PC-3 (cell line): ENCODE measurements at regions not wholly inside any gene's neighbourhood (a gene's known extent, or its start where the extent isn't known, plus 50 kb on each side); places are given as distances from the start of the nearest gene placed in this dataset.

ENCODE experiments used
- ATAC-seq: fragments of 200-7000 bp; cut with Tn5 transposase; 2 replicates; pipeline ENCODE4 v1.9.1; 2020; ENCODE audit warnings: mild to moderate bottlenecking, moderate library complexity
- BruUV-seq: library from RNA; stranded (reverse); fragments of 400-500 nt; replicated peaks from 2 replicates; lab custom pipeline; 2021; lab: Mats Ljungman, UMichigan
- CTCF ChIA-PET: fragments of 300-600 bp; sonication (Branson Sonifier 250); formaldehyde crosslinking; loops from one replicate; lab custom pipeline; 2022; ENCODE audit warnings: antibody characterized with exemption; lab: Charles Lee
- POLR2A ChIA-PET: fragments of 300-600 bp; sonication (Branson Sonifier 250); formaldehyde crosslinking; loops from one replicate; lab custom pipeline; 2022; ENCODE audit warnings: antibody characterized with exemption; ENCODE audit not compliant: unreplicated experiment; lab: Charles Lee
- DNase-seq: peaks from one replicate; pipeline ENCODE4 v3.0.0-alpha.2; 2015
- H2AFZ ChIP-seq: fragments of 300-600 bp; sonication (generic); 2 replicates; pipeline ENCODE4 v1.6.0; 2016; ENCODE audit warnings: antibody characterized with exemption, low read length
- H3F3A ChIP-seq: fragments of 300-600 bp; sonication (generic); one replicate; pipeline ENCODE4 v1.6.0; 2017; ENCODE audit warnings: antibody characterized with exemption, low read length, control low read depth, mild to moderate bottlenecking; ENCODE audit not compliant: unreplicated experiment
- H3K27ac ChIP-seq: fragments of 300-600 bp; sonication (generic); 2 replicates; pipeline ENCODE4 v1.5.1; 2016; ENCODE audit warnings: mild to moderate bottlenecking, low read length
- H3K27me3 ChIP-seq: fragments of 300-600 bp; sonication (generic); 2 replicates; pipeline ENCODE4 v1.6.1; 2016; ENCODE audit warnings: low read length, mixed read lengths
- H3K36me3 ChIP-seq: fragments of 300-600 bp; sonication (generic); 2 replicates; pipeline ENCODE4 v1.6.1; 2016; ENCODE audit warnings: low read depth, mixed run types, low read length, mixed read lengths
- H3K4me1 ChIP-seq: fragments of 300-600 bp; sonication (generic); 2 replicates; pipeline ENCODE4 v1.5.1; 2016; ENCODE audit warnings: low read length; ENCODE audit not compliant: insufficient read depth
- H3K4me2 ChIP-seq: fragments of 300-600 bp; sonication (generic); 2 replicates; pipeline ENCODE4 v1.6.0; 2016; ENCODE audit warnings: low read length
- H3K4me3 ChIP-seq: fragments of 300-600 bp; sonication (generic); 2 replicates; pipeline ENCODE4 v1.5.1; 2016; ENCODE audit warnings: mild to moderate bottlenecking, low read length, mixed read lengths
- H3K79me2 ChIP-seq: fragments of 300-600 bp; sonication (generic); 2 replicates; pipeline ENCODE4 v1.6.1; 2017; ENCODE audit warnings: low read length, mixed read lengths
- H3K9ac ChIP-seq: fragments of 300-600 bp; sonication (generic); 2 replicates; pipeline ENCODE4 v1.6.0; 2016; ENCODE audit warnings: mild to moderate bottlenecking, low read length
- H3K9me2 ChIP-seq: fragments of 300-600 bp; sonication (generic); replicated peaks from 2 replicates; pipeline ENCODE4 v1.6.1; 2016; ENCODE audit warnings: mixed run types, low read length, mixed read lengths
- H3K9me3 ChIP-seq: fragments of 300-600 bp; sonication (generic); 2 replicates; pipeline ENCODE4 v1.6.1; 2016; ENCODE audit warnings: low read length, mixed read lengths
- H4K20me1 ChIP-seq: fragments of 300-600 bp; sonication (generic); 2 replicates; pipeline ENCODE4 v1.6.1; 2016; ENCODE audit warnings: low read length, mixed read lengths
- EZH2 ChIP-seq: fragments of 300-600 bp; sonication (generic); IDR thresholded peaks from one replicate; pipeline ENCODE4 v1.6.1; 2017; ENCODE audit warnings: antibody characterized with exemption, mild to moderate bottlenecking, low read length; ENCODE audit not compliant: unreplicated experiment
- EZH2phosphoT487 ChIP-seq: fragments of 300-600 bp; sonication (generic); IDR thresholded peaks from 2 replicates; pipeline ENCODE4 v1.6.1; 2018; ENCODE audit warnings: mild to moderate bottlenecking, antibody characterized with exemption, low read length, borderline replicate concordance
- intact Hi-C: fragments of 100-400 bp; cut with micrococcal nuclease; formaldehyde crosslinking; loops from 2 replicates; pipeline ENCODE4 v1.9.0; 2023
- TF ChIP-seq, protein P1 (sequence below): fragments of 300-600 bp; sonication (generic); conservative IDR thresholded peaks from 2 replicates; pipeline ENCODE4 v1.5.1; 2017; ENCODE audit warnings: antibody characterized with exemption, low read depth, mild to moderate bottlenecking, low read length

DNA sequence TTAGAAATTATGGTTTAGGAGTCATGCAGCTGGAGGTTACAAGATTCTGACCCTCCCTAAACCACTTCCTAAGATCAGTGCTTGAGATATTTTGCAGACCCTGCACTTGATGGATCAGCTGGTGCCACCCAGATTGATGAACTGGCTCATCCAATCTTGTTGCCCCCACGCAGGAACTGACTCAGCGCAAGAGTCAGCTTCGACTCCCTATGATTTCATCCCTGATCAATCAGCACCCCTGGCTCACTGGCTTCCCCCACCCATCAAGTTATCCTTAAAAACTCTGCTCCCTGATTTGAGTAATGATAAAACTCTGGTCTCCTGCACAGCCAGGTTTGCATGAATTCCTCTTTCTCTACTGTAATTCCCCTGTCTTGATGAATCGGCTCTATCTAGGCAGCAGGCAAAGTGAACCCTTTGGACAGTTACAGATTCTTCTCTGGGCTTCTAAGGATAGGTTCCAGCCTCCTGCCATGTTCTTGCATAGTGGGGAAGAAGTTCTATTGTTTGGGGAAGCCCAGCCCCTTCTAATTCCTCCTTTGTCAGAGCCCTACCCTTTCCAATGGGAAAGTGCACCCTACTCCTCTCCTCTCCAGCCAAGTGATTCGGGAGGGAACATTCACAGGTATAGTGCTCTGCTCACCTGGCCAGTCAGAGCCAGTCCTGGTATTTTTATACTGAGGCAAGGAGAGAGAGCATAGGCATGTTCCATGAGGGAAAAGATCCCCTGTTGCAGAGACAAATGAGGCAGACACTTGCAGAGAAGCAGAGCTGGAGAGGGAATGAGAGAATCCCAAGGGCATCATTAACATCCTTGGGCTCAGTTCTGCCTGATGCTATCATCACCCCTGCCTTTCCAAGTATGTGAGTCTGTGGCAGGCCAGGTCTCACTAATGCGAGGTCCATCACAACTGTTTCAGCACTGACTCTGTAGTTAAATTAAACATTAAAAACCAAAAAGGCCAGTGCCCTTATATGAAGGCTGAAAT is 224.4 kb upstream of the GALNT17 start:
- CTCF ChIA-PET = no interaction called here
- TF ChIP-seq EZH2phosphoT487 (no peak), EZH2 (no peak)
- TF ChIP-seq, protein P1, sequence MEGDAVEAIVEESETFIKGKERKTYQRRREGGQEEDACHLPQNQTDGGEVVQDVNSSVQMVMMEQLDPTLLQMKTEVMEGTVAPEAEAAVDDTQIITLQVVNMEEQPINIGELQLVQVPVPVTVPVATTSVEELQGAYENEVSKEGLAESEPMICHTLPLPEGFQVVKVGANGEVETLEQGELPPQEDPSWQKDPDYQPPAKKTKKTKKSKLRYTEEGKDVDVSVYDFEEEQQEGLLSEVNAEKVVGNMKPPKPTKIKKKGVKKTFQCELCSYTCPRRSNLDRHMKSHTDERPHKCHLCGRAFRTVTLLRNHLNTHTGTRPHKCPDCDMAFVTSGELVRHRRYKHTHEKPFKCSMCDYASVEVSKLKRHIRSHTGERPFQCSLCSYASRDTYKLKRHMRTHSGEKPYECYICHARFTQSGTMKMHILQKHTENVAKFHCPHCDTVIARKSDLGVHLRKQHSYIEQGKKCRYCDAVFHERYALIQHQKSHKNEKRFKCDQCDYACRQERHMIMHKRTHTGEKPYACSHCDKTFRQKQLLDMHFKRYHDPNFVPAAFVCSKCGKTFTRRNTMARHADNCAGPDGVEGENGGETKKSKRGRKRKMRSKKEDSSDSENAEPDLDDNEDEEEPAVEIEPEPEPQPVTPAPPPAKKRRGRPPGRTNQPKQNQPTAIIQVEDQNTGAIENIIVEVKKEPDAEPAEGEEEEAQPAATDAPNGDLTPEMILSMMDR = no peak
- Histone ChIP-seq H3K27ac (no peak overlapping the region), H3K27me3 (no peaks in the 10 kb centered on the region), H3K36me3 (no peaks in the 10 kb centered on the region), H3K9ac (no peak overlapping the region), H2AFZ (no peak overlapping the region), H3F3A (no peaks in the 10 kb centered on the region), H3K4me1 (no peaks in the 10 kb centered on the region), H3K4me2 (no peak overlapping the region), H4K20me1 (no peaks in the 10 kb centered on the region), H3K9me2 (no peaks in the 10 kb centered on the region), H3K9me3 (no peaks in the 10 kb centered on the region), H3K4me3 (no peak overlapping the region), H3K79me2 (no peaks in the 10 kb centered on the region)
- POLR2A ChIA-PET = no interaction called here
- DNase-seq (no peak), ATAC-seq (no peak)
- BruUV-seq = no TSS peak
- intact Hi-C loops = no loop called here

GRCh38 chr7:70913924-70914323 is 218.0 kb upstream of the GALNT17 start:
- TF ChIP-seq, protein P1 = no peak
- TF ChIP-seq EZH2 (no peak), EZH2phosphoT487 (no peak)

GRCh38 chr7:70915067-70915466 is 216.9 kb upstream of the GALNT17 start:
- POLR2A ChIA-PET = no interaction called here
- intact Hi-C loops = no loop called here
- Histone ChIP-seq H3F3A (no peaks in the 10 kb centered on the region), H3K27ac (no peak overlapping the region), H4K20me1 (no peaks in the 10 kb centered on the region), H3K9me3 (no peaks in the 10 kb centered on the region), H3K79me2 (no peaks in the 10 kb centered on the region), H3K27me3 (no peaks in the 10 kb centered on the region), H3K4me2 (no peak overlapping the region), H3K36me3 (no peaks in the 10 kb centered on the region), H3K4me1 (no peaks in the 10 kb centered on the region), H3K9me2 (no peaks in the 10 kb centered on the region), H3K4me3 (no peak overlapping the region), H3K9ac (no peak overlapping the region), H2AFZ (no peak overlapping the region)
- ATAC-seq = no peak
- no TSS peak for BruUV-seq
- TF ChIP-seq EZH2 = no peak
- TF ChIP-seq EZH2phosphoT487 = no peak
- TF ChIP-seq, protein P1 = no peak
- DNase-seq = no peak
- CTCF ChIA-PET = no interaction called here

More at GRCh38 chr7:70913924-70914323, 218.0 kb upstream of the GALNT17 start:
- no peak for ATAC-seq
- no peak overlapping the region for H3K27ac ChIP-seq
- H3K4me3 ChIP-seq = no peak overlapping the region
- H3K79me2 ChIP-seq = no peaks in the 10 kb centered on the region
- no peaks in the 10 kb centered on the region for H3F3A ChIP-seq
- H3K4me1 ChIP-seq = no peaks in the 10 kb centered on the region
- H3K9me3 ChIP-seq = no peaks in the 10 kb centered on the region
- no peak overlapping the region for H3K9ac ChIP-seq
- H2AFZ ChIP-seq = no peak overlapping the region
- POLR2A ChIA-PET = no interaction called here
- no peaks in the 10 kb centered on the region for H4K20me1 ChIP-seq
- DNase-seq = no peak
- no peak overlapping the region for H3K4me2 ChIP-seq
- no peaks in the 10 kb centered on the region for H3K27me3 ChIP-seq
- intact Hi-C loops = no loop called here
- no TSS peak for BruUV-seq
- no peaks in the 10 kb centered on the region for H3K36me3 ChIP-seq
- no peaks in the 10 kb centered on the region for H3K9me2 ChIP-seq
- CTCF ChIA-PET = no interaction called here
